Stromal cell of bone marrow (primary cell): ENCODE measurements at regions not wholly inside any gene's neighbourhood (a gene's known extent, or its start where the extent isn't known, plus 50 kb on each side); places are given as distances from the start of the nearest gene placed in this dataset.

Source experiments
- DNase-seq: peaks from one replicate; pipeline ENCODE4 v3.0.0-alpha.2; 2012; ENCODE audit warnings: low read depth

DNA sequence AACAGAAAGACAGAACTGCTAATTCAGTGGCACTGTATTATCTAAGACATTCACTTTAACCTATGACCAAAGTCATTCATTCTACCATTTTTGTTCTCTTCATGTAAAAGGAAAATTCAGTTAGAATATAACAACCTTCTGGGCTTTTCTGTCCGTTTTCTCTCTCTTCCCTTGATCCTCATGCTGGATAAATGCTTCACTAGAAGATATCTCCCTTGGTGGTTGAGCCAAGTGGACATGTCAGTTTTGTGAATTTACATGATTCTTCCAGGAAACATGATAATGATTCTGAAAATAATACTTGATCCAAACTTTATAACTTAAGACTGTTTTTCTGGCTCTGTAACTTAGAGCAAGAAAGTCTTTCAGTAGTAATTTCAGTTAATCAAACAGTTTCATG, 1012.2 kb downstream of the SQOR start:
- no peak for DNase-seq

DNA sequence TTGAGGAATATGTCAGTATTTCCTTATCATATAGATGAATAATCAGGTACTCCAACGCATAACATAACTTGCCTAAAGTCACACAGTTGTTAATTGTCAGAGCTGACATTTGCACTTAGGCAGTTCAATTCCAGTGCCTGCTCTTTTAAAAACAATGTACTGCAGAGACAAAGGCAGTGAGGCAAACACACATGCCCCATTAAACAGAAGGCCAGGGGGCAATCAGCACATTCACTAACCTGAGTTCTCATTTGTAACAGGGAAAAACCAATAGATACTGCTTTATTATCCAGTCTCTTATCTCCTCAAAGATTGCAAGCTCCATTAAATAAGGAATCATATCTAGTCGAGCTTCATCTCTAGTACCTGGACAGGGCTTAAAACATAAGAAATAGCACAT, 1017.4 kb downstream of the SQOR start:
- DNase-seq: no peak

GRCh38 chr15:46654993-46655392, 1020.2 kb downstream of the SQOR start:
- DNase-seq: no peak

GRCh38 chr15:46660096-46660842, 1025.4 kb downstream of the SQOR start:
- DNase-seq: no peak

DNA sequence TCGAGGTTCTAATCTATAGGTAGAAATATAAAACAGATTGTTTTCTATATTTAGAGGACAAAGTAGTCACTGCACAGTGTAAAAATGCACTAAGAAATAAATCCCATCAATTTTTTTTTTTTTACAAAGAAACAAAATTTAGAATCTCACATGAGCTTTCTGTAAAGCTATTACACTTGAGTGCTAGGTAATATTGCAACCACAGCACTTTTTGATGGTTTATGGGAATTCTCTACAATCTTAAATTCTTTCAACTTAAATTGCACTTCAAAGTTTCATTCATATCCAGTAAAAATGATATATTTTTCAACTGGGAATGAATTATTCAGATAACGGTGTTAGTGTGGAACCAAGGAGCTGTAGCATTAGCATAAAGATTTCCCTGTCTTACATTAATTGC, 1035.4 kb downstream of the SQOR start:
- DNase-seq: no peak

DNA sequence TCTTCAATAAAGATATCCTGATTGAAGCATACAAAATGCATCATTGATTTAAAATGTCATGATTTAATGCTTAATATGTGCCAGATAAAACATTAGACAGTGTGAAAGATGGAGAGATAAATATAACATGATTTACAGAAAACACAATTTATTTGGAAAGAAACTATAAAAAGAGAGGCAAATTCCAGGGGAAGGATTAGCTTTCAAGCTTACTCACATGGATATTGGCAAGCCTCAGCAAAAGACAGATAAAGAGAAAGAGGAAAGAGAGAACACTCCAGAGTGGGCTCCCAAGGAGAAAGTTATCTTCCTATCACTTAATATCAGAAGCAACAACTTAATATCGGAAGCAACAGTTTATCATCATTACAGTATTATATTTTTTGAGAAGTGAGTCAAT, 1036.5 kb downstream of the SQOR start:
- DNase-seq: no peak

GRCh38 chr15:46672041-46672440, 1037.2 kb downstream of the SQOR start:
- DNase-seq: no peak

DNA sequence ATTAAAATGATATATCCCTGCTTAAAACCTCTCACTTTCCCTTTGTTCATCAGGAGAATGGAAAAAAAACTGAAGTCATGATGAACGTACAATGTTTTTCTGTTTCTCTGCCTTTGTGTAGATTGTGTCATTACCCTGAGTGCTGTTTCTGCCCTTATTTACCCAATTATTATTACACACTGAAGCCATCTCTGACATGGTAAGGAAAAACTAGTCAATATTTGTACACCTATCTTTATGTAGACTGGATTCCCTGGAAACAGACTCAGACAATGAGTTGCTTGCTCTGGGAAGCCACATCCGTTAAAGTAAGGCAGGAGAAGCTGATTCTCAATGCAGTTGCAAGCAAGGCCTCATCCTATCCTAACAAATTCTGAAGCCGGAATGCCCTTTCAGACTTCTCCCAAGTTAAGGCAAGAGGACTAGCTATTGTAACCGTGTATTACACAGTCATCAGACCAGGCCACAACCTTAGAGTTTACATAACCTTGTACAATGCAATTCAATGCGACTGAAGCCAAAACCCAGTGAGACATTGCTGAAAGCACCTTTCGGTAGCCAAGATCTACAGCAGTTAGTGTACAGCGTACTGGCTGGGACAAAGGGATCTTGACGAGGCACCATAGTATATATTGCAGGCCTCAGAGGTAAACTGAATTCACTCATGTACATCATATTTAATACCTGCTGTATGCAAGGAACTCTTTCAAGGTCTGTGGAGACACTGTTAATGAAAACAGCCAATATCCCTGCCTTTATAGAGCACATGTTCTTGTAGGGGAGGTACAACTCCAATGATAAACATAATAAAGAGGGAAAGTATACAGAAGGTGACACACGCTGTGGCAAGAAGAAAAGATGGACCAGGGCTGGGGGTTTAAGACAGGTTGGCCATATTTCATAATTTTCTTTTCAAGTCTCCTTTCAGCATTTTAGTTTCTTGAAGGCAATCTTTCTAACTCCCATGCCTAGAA, 1040.8 kb upstream of the SEMA6D start:
- DNase-seq: no peak

DNA sequence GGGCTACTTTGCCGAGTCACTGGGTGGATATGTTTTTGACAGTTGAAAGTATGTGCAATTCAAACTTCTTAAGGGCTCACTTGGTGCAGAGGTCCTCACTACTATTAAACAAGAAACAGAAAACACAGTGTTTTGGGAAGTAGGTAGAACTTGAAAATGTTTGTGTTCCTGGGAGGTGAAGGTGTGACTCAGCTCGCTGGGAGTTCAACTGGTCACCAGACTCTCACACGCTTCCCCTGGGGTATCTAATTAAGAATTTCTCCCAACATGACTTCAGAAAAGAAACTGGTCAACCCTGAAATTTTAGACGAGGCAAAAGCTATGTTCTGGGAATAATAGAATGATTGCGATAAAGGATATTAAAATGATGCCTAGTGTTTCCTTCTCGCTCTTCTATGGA, 1039.8 kb upstream of the SEMA6D start:
- no peak for DNase-seq

DNA sequence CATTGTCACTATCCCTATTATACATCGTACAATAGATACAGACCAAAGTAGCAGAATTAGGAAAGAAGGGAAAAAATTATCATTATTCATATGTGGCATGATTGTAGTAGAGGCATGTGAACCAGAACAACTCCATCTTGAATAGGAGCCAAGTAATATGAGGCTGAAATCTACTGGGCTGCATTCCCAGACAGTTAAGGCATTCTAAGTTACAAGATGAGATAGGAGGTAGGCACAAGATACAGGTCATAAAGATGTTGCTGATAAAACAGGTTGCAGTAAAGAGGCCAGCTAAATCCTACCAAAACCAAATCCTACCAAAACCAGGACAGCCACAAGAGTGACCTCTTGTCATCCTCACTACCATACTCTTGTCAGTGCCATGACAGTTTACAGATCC, 1035.4 kb upstream of the SEMA6D start:
- no peak for DNase-seq

- no peak for DNase-seq
Measured at GRCh38 chr15:46682969-46683791, 1034.1 kb upstream of the SEMA6D start.

DNA sequence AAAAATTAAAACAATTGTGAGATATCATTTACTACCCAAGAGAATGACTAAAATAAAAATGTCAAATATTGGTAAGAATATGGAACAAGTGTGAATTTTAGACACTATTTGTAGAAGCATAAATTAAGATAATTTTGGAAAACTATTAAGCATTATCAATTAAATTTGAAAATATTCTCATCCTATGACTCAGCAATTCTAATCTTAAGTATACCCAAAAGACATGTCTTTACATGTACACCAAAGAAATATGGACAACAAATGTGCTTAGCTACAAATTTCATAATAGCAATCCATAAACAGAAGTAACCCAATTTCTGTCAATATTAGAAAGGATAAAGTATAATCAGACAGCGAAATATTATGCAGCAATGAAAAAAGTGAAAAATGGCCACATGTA, 1032.2 kb upstream of the SEMA6D start:
- DNase-seq: no peak

DNA sequence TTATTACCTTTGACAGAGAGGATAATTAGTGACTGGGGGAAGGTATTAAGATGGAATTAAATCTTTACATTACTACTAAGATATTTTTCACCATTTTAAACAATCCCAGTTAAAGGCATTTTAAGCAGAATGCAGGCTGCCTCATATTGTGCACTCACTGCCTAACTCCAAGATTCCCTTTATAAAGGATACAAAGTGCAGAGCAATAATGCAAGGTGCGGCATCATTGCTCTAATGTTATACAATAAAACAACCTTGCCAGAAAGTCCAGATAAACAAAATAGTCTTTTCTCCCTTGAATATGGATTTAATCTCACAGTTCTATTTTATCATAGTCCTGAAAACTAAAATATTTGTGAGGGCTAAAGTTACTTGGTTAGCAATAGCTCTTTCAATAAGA, 1031.6 kb upstream of the SEMA6D start:
- no peak for DNase-seq

DNA sequence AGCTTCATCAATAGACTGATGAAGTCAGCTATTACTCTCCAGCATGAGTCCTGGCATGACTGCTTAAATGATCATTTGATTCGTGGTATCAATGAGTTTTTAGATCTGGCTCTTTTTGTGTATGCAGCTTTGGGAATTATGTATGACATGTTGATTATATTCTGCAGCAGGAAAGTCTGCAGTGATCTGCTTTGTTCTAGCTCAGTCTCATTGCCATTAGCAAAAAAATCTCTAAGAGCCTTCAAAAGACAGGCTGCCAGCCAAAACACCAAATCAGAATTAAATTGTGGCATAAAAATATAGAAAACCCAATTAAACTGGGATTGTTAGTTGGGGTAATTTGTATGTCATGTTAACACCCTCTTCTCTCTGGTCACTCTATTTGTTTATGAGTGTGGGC, 1021.0 kb upstream of the SEMA6D start:
- no peak for DNase-seq

DNA sequence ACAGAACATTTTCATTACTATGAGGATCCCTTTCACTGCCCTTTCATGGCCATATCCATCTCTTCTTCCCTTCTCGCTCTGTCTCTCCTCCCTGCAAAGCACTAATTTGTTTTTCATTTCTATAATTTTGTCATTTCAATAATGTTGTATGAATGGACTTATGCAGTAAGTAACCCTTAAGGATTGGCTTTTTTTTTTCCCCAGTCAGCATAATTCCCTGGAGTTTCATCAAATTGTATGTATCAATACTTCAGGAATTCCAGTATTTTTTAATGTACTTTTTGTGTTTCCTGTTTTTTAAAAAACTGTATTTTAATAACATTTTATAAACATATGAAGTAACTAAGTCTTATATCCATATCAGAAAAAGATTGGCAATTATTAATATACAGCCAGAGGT, 1016.0 kb upstream of the SEMA6D start:
- DNase-seq: no peak

DNA sequence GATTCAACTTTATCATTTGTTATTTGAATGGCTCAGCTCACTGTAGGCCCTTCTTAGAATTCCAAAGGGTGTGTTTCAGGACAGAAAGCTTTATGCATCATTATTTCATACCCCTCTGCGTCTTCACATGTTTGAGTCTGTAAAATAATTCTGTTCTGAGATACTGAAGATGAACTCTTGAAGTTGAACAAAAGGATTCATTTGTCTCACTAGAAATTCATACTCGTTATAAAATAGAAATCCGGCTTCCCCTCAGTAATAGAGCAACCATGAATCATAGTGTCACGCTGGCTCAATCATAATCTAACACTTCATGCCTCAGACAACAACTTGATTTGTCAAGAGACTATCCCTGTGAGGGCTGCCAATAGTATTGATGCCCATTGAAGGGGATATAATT, 1015.4 kb upstream of the SEMA6D start:
- DNase-seq: no peak

DNA sequence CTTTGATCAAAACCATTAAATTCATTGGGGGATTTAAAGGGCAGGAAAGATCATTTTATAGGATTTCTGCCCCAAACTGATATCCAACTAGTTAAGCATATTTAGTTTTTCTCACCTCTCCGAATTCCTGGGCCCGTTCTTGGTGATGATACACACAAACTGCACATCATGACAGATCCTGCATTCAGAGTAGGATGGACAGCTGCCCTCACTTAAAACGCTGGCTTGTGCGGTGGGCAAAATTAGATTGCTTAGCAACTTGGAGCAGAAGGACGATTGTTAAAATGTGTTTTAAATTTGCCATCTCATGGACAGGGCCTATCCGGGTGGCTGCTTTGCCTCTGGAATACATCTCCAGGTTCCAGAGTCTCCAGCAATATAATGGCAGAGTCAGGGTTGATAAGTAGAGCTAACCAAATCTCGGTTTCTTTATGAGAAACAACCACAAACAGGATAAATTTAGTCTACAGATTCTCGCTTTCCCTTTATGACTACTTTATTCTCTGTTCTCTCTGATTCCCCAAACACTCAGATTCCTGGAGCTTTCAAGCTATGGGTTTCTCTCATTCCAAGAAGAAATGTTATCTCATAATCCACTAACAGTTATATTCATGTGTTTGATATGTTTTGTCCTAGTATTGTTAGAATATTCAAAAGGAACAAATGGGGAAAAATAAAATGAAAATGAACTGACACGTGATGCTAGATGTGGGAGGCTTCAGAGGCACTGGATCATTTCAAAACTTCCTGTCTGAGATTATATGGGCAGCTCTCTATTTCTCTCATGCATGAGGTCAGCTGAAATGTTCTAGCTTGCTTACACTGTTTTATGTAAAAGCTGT, 1014.1 kb upstream of the SEMA6D start:
- no peak for DNase-seq

DNA sequence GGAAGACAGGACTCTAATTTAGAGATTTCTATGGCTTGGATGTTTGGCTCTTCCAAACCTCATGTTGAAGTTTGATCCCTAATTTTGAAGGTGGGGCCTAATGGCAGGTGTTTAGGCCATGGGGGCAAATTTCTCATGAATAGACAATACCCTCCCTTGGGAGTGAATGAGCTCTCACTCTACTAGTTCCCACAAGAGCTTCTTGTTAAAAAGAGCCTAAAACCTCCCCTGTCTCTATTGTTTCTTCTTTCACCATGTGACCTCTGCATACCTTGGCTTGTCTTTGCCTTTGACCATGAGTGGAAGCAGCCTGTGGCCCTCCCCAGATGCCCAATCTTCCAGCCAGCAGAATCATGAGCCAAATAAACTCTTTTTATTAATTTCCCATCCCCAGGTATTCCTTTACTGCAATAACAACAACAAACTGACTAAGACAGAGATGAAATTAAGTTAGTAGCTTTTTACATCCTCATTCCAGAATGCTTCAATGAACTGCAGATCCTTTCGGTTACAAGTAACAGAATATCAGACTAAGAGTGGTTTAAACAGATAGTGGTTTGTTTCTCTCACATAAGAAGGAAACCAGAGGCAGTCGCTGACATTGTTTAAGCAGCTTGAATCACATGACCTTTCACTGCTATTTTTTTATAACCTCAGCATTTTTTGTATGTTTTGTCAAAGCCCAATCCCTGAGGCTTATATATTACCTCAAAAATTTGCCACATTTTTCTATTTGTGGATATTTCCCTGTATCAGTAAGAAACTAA, 1013.3 kb upstream of the SEMA6D start:
- DNase-seq: no peak

DNA sequence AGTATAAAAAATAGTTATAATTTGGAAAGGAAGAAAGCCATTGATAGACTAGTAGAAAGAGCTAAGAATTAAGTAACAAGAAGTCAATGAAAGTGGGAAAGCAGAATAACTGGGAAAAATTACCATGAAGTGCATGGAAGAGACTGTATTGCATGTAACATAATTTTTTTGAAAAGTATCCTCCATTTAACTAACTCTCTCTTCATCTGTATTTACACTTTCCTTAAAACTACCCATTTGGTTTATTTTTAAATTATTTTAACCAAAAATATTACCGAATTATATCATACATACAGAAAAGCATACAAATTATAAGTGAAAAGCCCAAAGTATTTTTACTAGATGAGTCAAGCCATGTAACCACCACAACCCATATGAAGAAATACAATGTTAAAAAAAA, 1009.9 kb upstream of the SEMA6D start:
- no peak for DNase-seq

DNA sequence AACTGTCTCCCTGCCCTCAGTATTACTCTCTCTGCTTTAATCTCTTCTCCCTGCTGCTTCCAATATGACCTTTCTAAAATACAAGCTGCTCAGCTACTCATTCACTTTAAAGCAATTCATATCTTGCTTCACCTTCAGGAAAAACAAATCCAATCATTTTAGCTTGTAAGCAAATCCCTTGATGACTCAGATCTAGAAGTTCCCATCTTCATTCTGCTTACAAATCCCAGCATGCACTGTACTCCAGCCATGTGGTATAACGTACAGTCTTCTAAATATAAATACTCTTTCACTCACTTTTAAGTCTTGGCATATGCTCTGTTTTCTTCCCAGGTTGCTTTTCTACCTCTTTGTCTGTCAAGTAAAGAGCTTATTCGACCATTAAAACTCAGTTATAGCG, 1009.1 kb upstream of the SEMA6D start:
- DNase-seq: no peak
